ENCODE measurements at regions not wholly inside any gene's neighbourhood (a gene's known extent, or its start where the extent isn't known, plus 50 kb on each side); places are given as distances from the start of the nearest gene placed in this dataset.

GRCh38 chr5:105413406-105413990 lies 1850.9 kb upstream of the NUDT12 start:
- TF ChIP-seq, protein P1, sequence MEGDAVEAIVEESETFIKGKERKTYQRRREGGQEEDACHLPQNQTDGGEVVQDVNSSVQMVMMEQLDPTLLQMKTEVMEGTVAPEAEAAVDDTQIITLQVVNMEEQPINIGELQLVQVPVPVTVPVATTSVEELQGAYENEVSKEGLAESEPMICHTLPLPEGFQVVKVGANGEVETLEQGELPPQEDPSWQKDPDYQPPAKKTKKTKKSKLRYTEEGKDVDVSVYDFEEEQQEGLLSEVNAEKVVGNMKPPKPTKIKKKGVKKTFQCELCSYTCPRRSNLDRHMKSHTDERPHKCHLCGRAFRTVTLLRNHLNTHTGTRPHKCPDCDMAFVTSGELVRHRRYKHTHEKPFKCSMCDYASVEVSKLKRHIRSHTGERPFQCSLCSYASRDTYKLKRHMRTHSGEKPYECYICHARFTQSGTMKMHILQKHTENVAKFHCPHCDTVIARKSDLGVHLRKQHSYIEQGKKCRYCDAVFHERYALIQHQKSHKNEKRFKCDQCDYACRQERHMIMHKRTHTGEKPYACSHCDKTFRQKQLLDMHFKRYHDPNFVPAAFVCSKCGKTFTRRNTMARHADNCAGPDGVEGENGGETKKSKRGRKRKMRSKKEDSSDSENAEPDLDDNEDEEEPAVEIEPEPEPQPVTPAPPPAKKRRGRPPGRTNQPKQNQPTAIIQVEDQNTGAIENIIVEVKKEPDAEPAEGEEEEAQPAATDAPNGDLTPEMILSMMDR (IDR thresholded peaks at IDR 0.05; ENCODE audit: insufficient read depth, low read depth, low read length), result no peak
- TF ChIP-seq EZH2 (IDR thresholded peaks at IDR 0.05; ENCODE audit: insufficient read depth, low read length), result no peak

Data from astrocyte (in vitro differentiated cells and primary cell).